Forelimb muscle (tissue), 1 donor: ENCODE measurements at regions not wholly inside any gene's neighbourhood (a gene's known extent, or its start where the extent isn't known, plus 50 kb on each side); places are given as distances from the start of the nearest gene placed in this dataset.
"Not testable (repeated sequence)": the region's sequence is repeated elsewhere in the genome, so short reads cannot be mapped to it uniquely, and the experiment has no call there.

Source experiments
- DNase-seq: peaks from one replicate; pipeline ENCODE4 v3.0.0-alpha.2; 2013; ENCODE audit warnings: low read depth

GRCh38 chr3:34107669-34108068 is 309.2 kb downstream of the PDCD6IP start:
- DNase-seq: no peak

GRCh38 chr3:34109021-34109420 is 310.6 kb downstream of the PDCD6IP start:
- no peak for DNase-seq

DNA sequence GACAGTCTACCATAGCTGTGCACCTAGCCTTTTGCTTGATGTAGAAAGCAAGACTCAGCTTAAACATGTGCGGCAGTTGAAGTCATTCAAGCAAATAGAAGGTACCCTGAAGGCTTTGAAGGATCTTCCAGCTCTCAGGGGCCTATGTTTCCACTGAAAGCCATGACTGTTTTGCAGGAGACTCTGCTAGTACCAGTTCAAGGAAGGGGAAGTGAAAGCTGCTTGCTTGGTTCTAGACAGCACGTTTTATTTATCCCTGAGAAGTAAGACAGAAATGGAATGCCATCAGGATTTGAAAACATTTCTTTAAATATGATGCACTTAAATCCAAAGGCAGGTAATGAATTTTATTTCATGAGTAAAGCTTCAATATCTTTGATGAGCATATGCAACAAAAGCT is 311.4 kb downstream of the PDCD6IP start:
- DNase-seq: peak; percentile 2

DNA sequence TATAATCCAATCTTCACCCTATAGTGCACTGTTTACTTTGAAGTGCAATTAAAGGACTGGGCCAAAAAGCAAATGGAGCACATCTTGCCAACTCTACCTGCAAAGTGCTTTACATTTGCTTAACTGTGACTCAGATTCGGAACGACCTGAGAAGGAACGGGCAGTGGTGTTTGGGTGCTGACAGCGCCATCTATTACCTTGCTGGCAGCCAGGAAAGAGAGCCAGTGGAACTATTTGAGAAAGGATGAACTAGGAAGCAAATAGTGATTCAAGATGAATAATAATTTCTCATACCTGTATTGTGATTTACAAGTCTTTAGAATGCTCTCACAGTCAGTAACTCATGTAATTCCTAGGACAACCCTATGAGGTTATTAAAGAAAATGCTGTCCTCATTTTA is 312.9 kb downstream of the PDCD6IP start:
- DNase-seq: no peak

DNA sequence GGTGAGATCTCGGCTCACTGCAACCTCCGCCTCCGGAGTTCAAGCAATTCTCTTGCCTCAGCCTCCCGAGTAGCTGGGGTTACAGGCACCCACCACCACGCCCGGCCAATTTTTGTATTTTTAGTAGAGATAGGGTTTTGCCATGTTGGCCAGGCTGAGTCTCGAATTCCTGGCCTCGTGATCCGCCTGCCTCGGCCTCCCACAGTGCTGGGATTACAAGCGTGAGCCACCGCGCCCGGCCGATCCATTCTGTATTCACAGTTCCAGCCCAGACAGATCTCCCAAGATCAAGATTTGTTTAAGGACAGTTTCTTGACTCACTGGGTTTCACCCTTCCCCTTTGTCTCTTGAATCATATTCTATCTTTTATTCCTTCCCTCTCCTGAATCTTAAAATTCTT is 313.8 kb downstream of the PDCD6IP start:
- DNase-seq: not testable (repeated sequence)

DNA sequence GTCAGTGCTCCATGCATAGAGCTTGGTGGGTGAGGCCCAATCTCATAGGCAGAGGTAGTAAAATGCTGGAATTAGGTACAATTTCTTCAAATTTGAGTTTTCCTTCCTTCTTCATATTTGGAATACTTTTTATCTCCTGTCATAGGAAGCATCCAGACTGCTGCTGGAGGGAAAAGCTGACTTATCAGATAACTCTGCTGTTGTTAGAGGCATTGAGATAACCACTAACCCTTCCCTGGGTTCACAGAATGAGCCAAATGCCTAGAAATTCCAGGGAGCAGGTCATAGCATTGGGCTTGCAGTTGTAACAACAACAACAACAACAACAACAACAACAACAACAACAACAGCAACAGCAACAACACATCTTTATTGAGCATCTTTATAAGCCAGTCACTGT is 332.7 kb downstream of the PDCD6IP start:
- no peak for DNase-seq

- no peak for DNase-seq
Observed at GRCh38 chr3:34132069-34132692, 333.8 kb downstream of the PDCD6IP start.

DNA sequence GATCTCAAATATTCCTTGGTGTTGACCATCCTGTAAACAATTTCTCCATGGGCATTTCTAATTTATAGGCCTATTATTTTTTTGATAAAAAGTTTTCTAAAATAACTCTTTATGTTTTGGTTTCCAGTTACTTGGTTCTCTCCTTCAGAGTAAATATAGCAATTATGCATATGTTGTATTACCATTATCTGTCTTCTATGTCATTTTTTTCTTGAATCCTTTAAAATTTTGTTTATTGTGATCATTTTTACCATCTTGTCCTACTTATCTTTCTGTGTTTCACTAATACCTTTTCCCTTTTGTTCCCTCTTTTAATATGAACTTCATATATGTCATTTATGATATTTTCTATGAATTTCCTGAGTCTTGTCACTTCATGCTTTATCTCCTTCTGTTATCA is 341.1 kb downstream of the PDCD6IP start:
- no peak for DNase-seq

DNA sequence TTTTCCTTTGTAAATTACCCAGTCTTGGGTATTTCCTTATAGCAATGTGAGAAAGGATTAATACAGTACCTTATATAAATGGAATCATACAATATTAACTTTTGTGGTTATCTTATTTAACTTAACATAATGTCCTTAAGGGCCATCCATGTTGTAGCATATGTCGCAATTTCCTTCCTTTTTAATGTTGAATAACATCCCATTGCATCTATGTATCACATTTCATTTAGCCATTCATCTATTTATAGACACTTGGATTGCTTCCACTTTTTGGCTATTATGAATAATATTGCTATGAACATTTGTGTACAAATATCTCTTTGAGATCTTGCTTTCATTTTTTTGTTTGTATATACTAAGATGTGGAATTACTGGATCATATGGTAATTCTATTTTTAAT is 342.2 kb downstream of the PDCD6IP start:
- no peak for DNase-seq

DNA sequence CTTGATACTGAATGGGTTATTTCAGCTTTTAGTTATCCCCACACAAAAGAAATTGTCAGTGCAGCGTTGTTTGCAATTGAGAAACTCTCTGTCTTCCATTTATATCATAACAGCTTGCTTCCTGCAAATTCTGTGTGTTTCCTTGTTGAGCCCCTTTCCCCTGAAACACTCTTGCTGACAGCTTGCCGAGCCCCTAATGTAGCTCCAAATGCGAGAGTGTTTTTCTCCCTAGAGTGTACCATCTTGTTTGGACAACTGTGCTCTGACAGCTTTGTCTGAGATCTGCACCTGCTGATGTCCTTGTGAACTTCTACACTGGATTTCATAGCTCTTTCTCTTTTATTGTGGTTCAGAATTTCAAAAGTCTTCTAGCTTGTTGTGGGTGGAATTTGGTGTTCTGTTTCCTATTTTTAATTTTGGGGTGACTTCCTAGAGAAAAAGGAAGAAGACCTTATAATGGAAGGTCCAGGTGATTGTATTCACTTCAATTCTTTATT is 343.5 kb downstream of the PDCD6IP start:
- DNase-seq: no peak

GRCh38 chr3:34145796-34146195 is 347.4 kb downstream of the PDCD6IP start:
- DNase-seq: no peak

GRCh38 chr3:34146596-34146995 is 348.2 kb downstream of the PDCD6IP start:
- DNase-seq: no peak

GRCh38 chr3:34150992-34151391 is 352.6 kb downstream of the PDCD6IP start:
- no peak for DNase-seq

GRCh38 chr3:34152656-34153055 is 354.2 kb downstream of the PDCD6IP start:
- DNase-seq: no peak

GRCh38 chr3:34155108-34155507 is 356.7 kb downstream of the PDCD6IP start:
- DNase-seq: no peak

DNA sequence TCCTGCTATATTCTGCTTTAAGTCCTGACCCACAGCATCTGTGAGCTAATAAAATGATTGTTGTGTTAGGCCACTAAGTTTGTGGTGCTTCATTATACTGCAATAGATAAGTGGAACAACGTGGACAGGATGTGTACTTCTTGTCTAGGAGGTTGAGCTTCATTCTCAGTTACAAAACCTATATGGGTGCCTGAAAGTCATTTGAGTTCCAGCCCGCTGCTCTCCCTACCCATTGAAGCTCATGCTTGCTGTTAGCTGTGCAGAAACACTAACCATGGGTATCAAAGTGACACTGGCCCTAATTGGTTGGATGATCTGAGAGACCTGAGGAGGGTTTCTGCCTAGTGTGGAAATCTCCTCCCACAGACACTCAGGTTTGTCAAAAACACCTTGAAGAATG is 357.2 kb downstream of the PDCD6IP start:
- no peak for DNase-seq

DNA sequence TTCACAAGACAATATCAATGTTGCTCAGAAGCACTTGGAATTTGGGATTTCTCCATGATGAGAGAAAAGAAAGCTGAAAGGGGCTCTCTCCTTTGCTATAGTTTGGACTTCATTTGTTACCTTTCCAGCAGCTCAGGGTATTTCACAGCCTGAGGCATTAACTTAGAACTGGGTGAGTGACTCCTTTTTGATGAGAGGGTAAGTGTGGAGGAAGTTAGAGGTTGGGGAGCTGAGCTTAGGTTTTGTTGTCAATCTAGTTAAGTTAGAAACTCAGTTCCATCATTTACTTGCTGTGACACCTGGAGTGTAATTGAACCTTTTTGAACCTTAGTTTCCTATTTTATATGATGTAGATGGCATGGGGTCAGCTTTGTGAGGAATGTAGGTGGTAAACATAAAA is 359.1 kb downstream of the PDCD6IP start:
- DNase-seq: no peak

DNA sequence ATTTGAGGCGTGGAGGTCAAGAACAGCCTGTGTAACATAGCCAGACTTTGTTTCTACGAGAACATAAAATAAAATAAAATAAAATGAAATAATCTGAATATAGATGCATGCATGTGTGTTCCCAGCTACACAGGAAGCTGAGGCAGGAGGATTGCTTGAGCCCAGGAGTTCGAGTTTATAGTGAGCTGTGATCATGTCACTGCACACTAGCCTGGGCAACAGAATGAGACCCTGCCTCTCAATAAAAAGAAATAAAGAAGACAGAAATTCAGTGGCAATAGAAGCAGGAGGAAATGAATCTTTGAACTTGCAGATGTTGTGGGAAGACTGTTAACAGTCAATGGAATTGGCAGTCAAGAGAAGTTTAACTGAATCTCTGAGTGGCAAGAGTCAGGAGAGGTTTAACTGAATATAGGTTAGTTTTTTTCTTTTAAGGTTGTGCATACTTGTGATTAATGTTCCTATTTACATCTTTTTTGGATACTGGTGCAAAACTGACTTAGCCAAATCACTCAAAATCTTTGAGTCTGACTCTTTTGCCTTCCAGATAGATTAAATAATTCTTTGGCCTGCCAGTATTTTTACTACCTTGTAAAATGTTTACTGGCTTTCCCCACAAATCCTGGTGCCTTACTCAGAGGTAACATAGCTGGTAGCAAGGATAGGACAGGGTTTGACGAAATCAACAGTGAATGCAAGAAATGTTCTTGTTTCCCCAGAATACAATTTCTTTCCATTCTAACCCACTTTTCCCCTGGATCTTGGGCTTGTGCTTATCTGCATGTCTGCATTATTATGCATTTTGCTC is 361.4 kb downstream of the PDCD6IP start:
- no peak for DNase-seq

DNA sequence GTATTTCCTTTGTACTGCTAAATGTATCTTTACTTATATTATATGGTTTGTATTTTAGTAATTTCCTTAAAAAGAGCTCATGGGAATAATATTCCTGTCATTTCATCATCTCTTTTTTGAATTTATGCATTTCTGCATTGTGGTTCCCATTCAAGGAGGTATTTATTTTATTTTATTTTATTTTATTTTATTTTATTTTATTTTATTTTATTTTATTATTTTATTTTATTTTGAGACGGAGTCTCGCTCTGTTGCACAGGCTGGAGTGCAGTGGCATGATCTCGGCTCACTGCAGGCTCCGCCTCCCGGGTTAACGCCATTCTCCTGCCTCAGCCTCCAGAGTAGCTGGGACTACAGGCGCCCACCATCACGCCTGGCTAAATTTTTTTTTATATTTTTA is 371.2 kb downstream of the PDCD6IP start:
- DNase-seq: not testable (repeated sequence)

DNA sequence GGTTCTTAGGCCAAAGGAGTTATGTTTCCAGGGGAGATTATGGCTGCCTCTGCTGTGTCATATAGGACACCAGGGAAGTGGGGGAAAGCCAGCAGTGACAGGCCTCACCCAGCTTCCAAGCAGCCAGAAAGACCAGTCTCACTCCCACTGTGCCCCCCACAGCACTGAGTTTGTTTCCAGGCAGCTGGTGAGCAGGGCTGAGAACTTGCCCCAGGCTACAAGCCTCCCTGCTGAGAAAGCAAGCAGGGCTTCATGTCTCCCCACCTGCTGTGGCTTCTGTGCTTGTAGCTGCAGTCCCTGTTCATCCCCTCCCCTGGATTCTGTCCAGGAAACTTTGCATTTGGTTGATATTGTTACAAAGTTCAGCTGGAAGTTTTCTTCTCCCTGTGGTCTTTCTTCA is 376.3 kb downstream of the PDCD6IP start:
- no peak for DNase-seq

DNA sequence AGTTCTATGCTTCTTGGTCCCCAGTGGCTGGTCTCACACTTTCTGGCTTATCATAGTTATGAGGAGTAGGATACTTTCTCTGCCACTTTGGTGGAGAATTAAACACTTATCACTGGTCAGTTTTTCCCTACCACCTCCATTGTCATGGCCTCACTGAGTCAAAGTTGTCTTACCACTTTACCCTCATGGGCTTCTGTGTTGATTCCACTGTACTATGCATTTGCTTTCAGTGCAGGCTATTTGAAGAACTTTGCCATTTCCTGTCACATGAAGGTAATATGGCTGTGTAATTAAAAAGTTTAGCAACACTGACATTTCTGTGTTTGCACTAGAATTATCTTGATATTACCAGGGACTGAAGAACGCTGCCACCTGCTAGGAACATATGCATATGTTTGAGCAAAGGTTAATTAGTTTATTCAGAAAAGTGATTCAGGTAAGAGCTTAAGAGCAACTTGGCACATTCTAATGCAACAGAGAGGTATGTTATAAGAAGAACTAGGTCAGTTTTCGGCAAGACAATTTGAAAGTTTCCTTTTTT is 377.3 kb downstream of the PDCD6IP start:
- no peak for DNase-seq

DNA sequence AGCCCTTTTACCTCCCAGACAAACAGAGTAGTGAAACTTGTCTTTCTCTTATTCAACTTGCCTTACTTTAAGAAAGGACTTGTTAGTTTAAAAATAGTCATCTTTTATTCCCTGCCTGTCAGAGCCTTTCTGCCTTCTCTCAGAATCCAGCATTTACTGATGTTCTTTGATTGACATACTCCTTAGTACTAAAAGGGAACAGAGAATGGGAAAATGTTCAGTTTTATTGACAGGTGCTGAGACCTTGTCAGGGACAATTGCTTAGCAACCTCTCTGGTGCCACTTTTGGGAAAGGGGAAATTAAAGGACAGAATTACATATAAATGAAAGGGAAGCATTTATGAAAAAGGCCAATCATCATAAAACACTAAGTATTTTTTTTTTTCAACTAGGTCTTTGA is 378.3 kb downstream of the PDCD6IP start:
- DNase-seq: no peak

GRCh38 chr3:34178415-34178814 is 380.0 kb downstream of the PDCD6IP start:
- no peak for DNase-seq
